DOHH2 (cell line): ENCODE measurements at regions not wholly inside any gene's neighbourhood (a gene's known extent, or its start where the extent isn't known, plus 50 kb on each side); places are given as distances from the start of the nearest gene placed in this dataset.

Experiments
- H3F3A ChIP-seq: fragments of 200-600 bp; sonication (generic), shearing (Covaris generic); 2 replicates; pipeline ENCODE4 v1.6.0; 2016; ENCODE audit warnings: antibody characterized with exemption, mild to moderate bottlenecking; ENCODE audit not compliant: control insufficient read depth, insufficient read depth
- H3K27ac ChIP-seq: fragments of 200-600 bp; sonication (generic); 2 replicates; pipeline ENCODE4 v1.5.1; 2014; ENCODE audit warnings: low read depth, mild to moderate bottlenecking, low read length, moderate library complexity
- H3K27me3 ChIP-seq: fragments of 200-600 bp; sonication (generic); 2 replicates; pipeline ENCODE4 v1.6.1; 2014; ENCODE audit warnings: mild to moderate bottlenecking, low read length, mixed read lengths; ENCODE audit not compliant: control insufficient read depth
- H3K36me3 ChIP-seq: fragments of 200-600 bp; sonication (generic); 2 replicates; pipeline ENCODE4 v1.6.1; 2014; ENCODE audit warnings: mild to moderate bottlenecking, low read length, moderate library complexity, mixed read lengths; ENCODE audit not compliant: control insufficient read depth
- H3K4me1 ChIP-seq: fragments of 200-600 bp; sonication (generic); 2 replicates; pipeline ENCODE4 v1.6.1; 2014; ENCODE audit warnings: mild to moderate bottlenecking, low read length, mixed read lengths; ENCODE audit not compliant: control insufficient read depth
- H3K4me2 ChIP-seq: fragments of 200-600 bp; sonication (generic); 2 replicates; pipeline ENCODE4 v1.6.0; 2014; ENCODE audit warnings: mild to moderate bottlenecking, low read length, moderate library complexity
- H3K4me3 ChIP-seq: fragments of 200-600 bp; sonication (generic); 2 replicates; pipeline ENCODE4 v1.5.1; 2014; ENCODE audit warnings: mild to moderate bottlenecking, low read length, mixed read lengths
- H3K79me2 ChIP-seq: fragments of 200-600 bp; sonication (generic); 2 replicates; pipeline ENCODE4 v1.6.1; 2014; ENCODE audit warnings: mild to moderate bottlenecking, low read length, mixed read lengths; ENCODE audit not compliant: control insufficient read depth
- H3K9me2 ChIP-seq: fragments of 200-600 bp; sonication (generic); replicated peaks from 2 replicates; pipeline ENCODE4 v1.6.1; 2014; ENCODE audit warnings: mild to moderate bottlenecking, low read length, mixed read lengths; ENCODE audit not compliant: control insufficient read depth
- H3K9me3 ChIP-seq: fragments of 200-600 bp; sonication (generic); 2 replicates; pipeline ENCODE4 v1.6.1; 2014; ENCODE audit warnings: antibody characterized with exemption, low read length, mixed read lengths; ENCODE audit not compliant: control insufficient read depth, insufficient read depth
- H4K20me1 ChIP-seq: fragments of 200-600 bp; sonication (generic); 2 replicates; pipeline ENCODE4 v1.6.0; 2014; ENCODE audit warnings: low read depth, mild to moderate bottlenecking, antibody characterized with exemption, low read length, moderate library complexity; ENCODE audit not compliant: control insufficient read depth, insufficient read depth
- EZH2phosphoT487 ChIP-seq: fragments of 200-600 bp; sonication (generic); IDR thresholded peaks from 2 replicates; pipeline ENCODE4 v1.6.1; 2017; ENCODE audit warnings: borderline replicate concordance, mild to moderate bottlenecking, antibody characterized with exemption, low read length, moderate library complexity, mixed read lengths
- TF ChIP-seq, protein P1 (sequence below): fragments of 200-600 bp; sonication (generic); IDR thresholded peaks from one replicate; pipeline ENCODE4 v1.5.1; 2014; ENCODE audit warnings: antibody characterized with exemption, mild to moderate bottlenecking, low read depth, low read length; ENCODE audit not compliant: poor library complexity, severe bottlenecking

DNA sequence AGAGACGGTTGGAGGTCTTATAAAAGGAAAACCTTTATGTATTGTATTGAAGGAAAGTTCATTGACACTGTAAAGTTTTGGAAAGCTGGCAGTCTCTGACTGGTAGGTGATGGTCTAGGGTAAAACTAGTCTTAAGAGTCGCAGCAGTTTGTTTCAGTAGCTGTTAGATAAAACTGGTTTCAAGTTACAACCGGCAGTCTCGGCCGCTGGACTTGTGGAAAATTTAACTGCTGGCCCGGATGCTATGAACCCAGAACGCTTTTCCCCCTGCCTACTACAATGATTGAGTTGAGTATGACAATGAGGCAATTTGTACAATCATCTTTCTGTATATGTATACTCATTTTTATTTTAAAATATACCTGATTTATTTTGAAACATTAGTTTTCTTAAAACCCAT is 1426.9 kb downstream of the AACS start:
- Histone ChIP-seq H3K4me3 (no peak overlapping the region), H3K27me3 (no peaks in the 10 kb centered on the region), H4K20me1 (no peaks in the 10 kb centered on the region), H3K4me2 (no peak overlapping the region), H3K79me2 (no peaks in the 10 kb centered on the region), H3K4me1 (no peaks in the 10 kb centered on the region), H3K9me2 (no peaks in the 10 kb centered on the region), H3K9me3 (no peaks in the 10 kb centered on the region), H3F3A (no peaks in the 10 kb centered on the region), H3K27ac (no peak overlapping the region), H3K36me3 (no peaks in the 10 kb centered on the region)
- TF ChIP-seq, protein P1, sequence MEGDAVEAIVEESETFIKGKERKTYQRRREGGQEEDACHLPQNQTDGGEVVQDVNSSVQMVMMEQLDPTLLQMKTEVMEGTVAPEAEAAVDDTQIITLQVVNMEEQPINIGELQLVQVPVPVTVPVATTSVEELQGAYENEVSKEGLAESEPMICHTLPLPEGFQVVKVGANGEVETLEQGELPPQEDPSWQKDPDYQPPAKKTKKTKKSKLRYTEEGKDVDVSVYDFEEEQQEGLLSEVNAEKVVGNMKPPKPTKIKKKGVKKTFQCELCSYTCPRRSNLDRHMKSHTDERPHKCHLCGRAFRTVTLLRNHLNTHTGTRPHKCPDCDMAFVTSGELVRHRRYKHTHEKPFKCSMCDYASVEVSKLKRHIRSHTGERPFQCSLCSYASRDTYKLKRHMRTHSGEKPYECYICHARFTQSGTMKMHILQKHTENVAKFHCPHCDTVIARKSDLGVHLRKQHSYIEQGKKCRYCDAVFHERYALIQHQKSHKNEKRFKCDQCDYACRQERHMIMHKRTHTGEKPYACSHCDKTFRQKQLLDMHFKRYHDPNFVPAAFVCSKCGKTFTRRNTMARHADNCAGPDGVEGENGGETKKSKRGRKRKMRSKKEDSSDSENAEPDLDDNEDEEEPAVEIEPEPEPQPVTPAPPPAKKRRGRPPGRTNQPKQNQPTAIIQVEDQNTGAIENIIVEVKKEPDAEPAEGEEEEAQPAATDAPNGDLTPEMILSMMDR = no peak
- no peak for TF ChIP-seq EZH2phosphoT487

DNA sequence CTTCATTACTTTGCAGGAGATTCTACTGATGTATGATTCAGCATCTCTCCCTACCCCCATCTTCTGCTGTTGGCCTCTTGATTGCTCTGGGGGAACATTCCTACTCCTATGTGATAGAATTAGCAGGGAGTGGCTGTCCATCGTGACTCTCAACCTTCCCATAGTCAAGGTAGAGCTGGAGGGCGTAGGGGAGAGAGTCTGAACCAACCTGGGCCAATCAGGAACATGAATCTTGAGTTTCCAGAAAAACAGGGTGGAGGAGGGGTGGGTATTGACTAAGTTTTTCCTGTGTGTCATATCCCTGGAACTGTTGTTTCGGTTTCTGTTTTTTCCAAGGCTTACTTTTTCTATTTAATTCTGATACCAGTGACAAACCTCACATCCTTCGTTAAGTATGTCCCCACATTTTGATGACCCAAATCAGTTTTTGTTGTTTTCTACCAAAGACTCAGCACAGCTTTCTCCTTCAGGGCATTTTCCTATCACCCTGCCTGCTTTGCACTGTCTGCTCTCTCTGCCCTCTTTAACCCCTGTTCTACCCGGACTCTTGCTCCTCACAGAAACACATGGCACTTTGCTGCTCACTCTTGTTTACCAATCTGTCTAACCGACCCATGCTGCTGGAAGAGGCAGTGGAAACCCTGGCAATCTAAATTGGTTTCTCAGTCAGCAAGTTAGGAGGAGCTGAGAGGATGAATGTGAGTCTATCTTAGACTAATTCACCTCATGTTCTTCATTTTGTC is 1428.3 kb downstream of the AACS start:
- no peaks in the 10 kb centered on the region for H3K27me3 ChIP-seq
- H3K27ac ChIP-seq = no peak overlapping the region
- no peaks in the 10 kb centered on the region for H3K36me3 ChIP-seq
- no peaks in the 10 kb centered on the region for H3K4me1 ChIP-seq
- no peaks in the 10 kb centered on the region for H3F3A ChIP-seq
- no peak overlapping the region for H3K4me3 ChIP-seq
- H3K4me2 ChIP-seq = no peak overlapping the region
- no peaks in the 10 kb centered on the region for H4K20me1 ChIP-seq
- TF ChIP-seq EZH2phosphoT487 = no peak
- TF ChIP-seq, protein P1 = no peak
- no peaks in the 10 kb centered on the region for H3K9me2 ChIP-seq
- H3K79me2 ChIP-seq = no peaks in the 10 kb centered on the region
- no peaks in the 10 kb centered on the region for H3K9me3 ChIP-seq

DNA sequence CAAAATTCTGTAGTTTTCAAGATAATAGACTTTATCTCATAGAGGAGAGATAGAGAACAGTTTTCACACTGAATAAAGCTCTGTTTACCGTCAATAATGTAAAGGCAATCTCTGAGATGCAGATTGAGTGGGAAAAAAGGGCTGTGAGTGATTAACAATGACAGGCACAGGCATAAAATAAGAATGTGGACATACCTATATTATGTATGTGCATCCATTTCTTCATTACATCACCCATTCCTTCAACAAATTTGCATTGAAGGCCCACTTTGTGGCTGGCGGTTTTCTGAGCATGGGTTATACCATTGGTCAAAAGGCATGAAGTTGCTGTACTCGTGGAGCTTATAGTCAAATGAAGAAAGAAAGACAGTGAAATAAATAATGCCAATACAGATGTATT is 1431.0 kb downstream of the AACS start:
- Histone ChIP-seq H3K4me2 (no peak overlapping the region), H3F3A (no peaks in the 10 kb centered on the region), H3K27ac (no peak overlapping the region), H3K9me2 (no peaks in the 10 kb centered on the region), H3K79me2 (no peaks in the 10 kb centered on the region), H3K27me3 (no peaks in the 10 kb centered on the region), H3K4me3 (no peak overlapping the region), H4K20me1 (no peaks in the 10 kb centered on the region), H3K4me1 (no peaks in the 10 kb centered on the region), H3K9me3 (no peaks in the 10 kb centered on the region), H3K36me3 (no peaks in the 10 kb centered on the region)
- TF ChIP-seq EZH2phosphoT487 = no peak
- TF ChIP-seq, protein P1 = no peak
